ENCODE measurements at regions not wholly inside any gene's neighbourhood (a gene's known extent, or its start where the extent isn't known, plus 50 kb on each side); places are given as distances from the start of the nearest gene placed in this dataset.
"Not testable (repeated sequence)": the region's sequence is repeated elsewhere in the genome, so short reads cannot be mapped to it uniquely, and the experiment has no call there.

DNA sequence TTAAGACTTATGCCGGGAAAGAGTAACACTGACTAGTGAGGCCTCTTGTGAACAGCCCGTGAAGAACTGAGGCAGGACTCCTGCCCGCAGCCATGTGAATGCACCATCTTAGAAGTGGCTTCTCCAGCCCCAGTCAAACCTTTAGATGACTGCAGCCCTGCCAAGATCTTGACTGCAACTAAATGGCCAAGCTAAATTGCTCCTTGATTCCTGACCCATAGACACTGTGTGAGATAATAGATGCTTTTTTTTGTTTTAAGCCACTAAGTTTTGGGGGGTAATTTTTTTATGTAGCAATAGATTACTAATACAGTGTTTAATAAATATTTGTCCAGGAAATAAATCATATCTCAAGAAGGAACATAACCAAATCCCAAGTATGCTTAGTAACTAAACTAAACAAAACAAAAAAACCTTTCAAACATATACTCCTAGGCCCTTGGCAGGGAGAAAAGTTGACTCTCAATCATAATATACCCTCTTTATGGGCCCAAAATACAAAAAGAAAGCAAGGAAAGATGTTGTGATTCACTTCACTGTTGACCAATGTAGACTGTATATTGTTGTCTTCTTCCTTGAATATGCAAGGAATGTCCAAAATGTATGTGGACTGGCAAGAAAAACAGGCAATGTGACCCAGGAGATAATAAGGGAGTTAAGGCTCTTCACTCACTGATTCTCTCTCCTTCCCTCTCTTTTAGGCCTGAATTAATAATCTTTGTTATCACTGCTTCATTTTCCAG, 79.7 kb upstream of the ZNF366 start:
- TF ChIP-seq, protein P1, sequence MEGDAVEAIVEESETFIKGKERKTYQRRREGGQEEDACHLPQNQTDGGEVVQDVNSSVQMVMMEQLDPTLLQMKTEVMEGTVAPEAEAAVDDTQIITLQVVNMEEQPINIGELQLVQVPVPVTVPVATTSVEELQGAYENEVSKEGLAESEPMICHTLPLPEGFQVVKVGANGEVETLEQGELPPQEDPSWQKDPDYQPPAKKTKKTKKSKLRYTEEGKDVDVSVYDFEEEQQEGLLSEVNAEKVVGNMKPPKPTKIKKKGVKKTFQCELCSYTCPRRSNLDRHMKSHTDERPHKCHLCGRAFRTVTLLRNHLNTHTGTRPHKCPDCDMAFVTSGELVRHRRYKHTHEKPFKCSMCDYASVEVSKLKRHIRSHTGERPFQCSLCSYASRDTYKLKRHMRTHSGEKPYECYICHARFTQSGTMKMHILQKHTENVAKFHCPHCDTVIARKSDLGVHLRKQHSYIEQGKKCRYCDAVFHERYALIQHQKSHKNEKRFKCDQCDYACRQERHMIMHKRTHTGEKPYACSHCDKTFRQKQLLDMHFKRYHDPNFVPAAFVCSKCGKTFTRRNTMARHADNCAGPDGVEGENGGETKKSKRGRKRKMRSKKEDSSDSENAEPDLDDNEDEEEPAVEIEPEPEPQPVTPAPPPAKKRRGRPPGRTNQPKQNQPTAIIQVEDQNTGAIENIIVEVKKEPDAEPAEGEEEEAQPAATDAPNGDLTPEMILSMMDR (IDR thresholded peaks at IDR 0.05; ENCODE audit: unreplicated experiment): no peak
- Mint-ChIP-seq H3K27ac (ENCODE audit: low read depth, unreplicated experiment) (no peak overlapping the region), H3K4me3 (ENCODE audit: unreplicated experiment) (no peak overlapping the region), H3K4me1 (ENCODE audit: insufficient read depth, unreplicated experiment) (peaks cover 5% of the 10 kb centered on the region), H3K36me3 (ENCODE audit: insufficient read depth, unreplicated experiment) (no peaks in the 10 kb centered on the region), H3K27me3 (ENCODE audit: insufficient read depth, unreplicated experiment) (no peaks in the 10 kb centered on the region), H3K9me3 (ENCODE audit: unreplicated experiment) (no peaks in the 10 kb centered on the region)
- POLR2A ChIA-PET: interaction anchor here (0.7 kb wide), 1 partner anchor 18 kb away, joined by 3 read pairs; no protein-coding TSS in a partner anchor
- intact Hi-C loops (cut with micrococcal nuclease): no loop called here
- no peak for DNase-seq (ENCODE audit: unreplicated experiment)
- no TSS peak for BruUV-seq (replicated peaks)
- CTCF ChIA-PET: no interaction called here

DNA sequence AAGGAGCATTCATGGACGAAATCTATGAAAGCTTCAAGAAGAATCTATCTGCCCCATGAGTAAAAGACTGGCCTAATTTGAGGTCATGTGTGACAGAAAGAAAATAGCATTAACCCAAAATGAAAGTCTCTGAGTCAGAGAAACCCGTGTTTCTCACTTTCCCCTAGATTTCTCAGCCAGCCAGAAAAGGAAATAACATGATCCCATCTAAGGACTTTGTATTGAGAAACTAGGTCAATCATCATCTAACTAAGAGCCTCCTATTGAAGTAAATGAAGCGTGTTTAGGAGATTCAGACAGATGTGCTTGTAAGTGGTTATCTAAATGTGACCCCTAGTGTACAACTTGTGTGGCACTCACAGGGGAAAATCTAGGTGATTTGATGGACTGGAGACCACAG, 77.3 kb upstream of the ZNF366 start:
- intact Hi-C loops (cut with micrococcal nuclease): no loop called here
- no peak for DNase-seq (ENCODE audit: unreplicated experiment)
- ChIA-PET CTCF (interaction anchor here (0.5 kb wide), 1 partner anchor 128 kb away, joined by 3 read pairs; no protein-coding TSS in a partner anchor), POLR2A (no interaction called here)
- H3K9me3 Mint-ChIP-seq (ENCODE audit: unreplicated experiment): no peaks in the 10 kb centered on the region
- TF ChIP-seq, protein P1 (IDR thresholded peaks at IDR 0.05; ENCODE audit: unreplicated experiment): no peak
- no TSS peak for BruUV-seq (replicated peaks)
- H3K4me1 Mint-ChIP-seq (ENCODE audit: insufficient read depth, unreplicated experiment): peaks cover 5% of the 10 kb centered on the region
- no peaks in the 10 kb centered on the region for H3K27me3 Mint-ChIP-seq (ENCODE audit: insufficient read depth, unreplicated experiment)
- H3K4me3 Mint-ChIP-seq (ENCODE audit: unreplicated experiment): no peak overlapping the region
- H3K36me3 Mint-ChIP-seq (ENCODE audit: insufficient read depth, unreplicated experiment): no peaks in the 10 kb centered on the region
- no peak overlapping the region for H3K27ac Mint-ChIP-seq (ENCODE audit: low read depth, unreplicated experiment)

GRCh38 chr5:72579290-72579689, 72.1 kb upstream of the ZNF366 start:
- CTCF ChIA-PET; DNase-seq (ENCODE audit: unreplicated experiment); H3K36me3 Mint-ChIP-seq (ENCODE audit: insufficient read depth, unreplicated experiment); intact Hi-C loops (cut with micrococcal nuclease); H3K27me3 Mint-ChIP-seq (ENCODE audit: insufficient read depth, unreplicated experiment); H3K27ac Mint-ChIP-seq (ENCODE audit: low read depth, unreplicated experiment); H3K4me3 Mint-ChIP-seq (ENCODE audit: unreplicated experiment); BruUV-seq (replicated peaks); H3K4me1 Mint-ChIP-seq (ENCODE audit: insufficient read depth, unreplicated experiment): not testable (repeated sequence)
- POLR2A ChIA-PET: interaction anchor here (1.2 to 1.3 kb wide), 2 partner anchors 9 to 18 kb away, joined by 3 to 4 read pairs; no protein-coding TSS in a partner anchor
- H3K9me3 Mint-ChIP-seq (ENCODE audit: unreplicated experiment): peaks cover 14% of the 10 kb centered on the region

GRCh38 chr5:72572236-72572765, 65.1 kb upstream of the ZNF366 start:
- H3K4me1 Mint-ChIP-seq (ENCODE audit: insufficient read depth, unreplicated experiment): peaks cover 9% of the 10 kb centered on the region
- ChIA-PET CTCF (no interaction called here), POLR2A (interaction anchor here (0.6 to 1.4 kb wide), 8 partner anchors 9 to 301 kb away, joined by 3 to 6 read pairs (median 4); no protein-coding TSS in a partner anchor)
- no peak overlapping the region for H3K27ac Mint-ChIP-seq (ENCODE audit: low read depth, unreplicated experiment)
- H3K4me3 Mint-ChIP-seq (ENCODE audit: unreplicated experiment): no peak overlapping the region
- H3K27me3 Mint-ChIP-seq (ENCODE audit: insufficient read depth, unreplicated experiment): no peaks in the 10 kb centered on the region
- no TSS peak for BruUV-seq (replicated peaks)
- TF ChIP-seq, protein P1 (IDR thresholded peaks at IDR 0.05; ENCODE audit: unreplicated experiment): no peak
- peaks cover 6% of the 10 kb centered on the region for H3K9me3 Mint-ChIP-seq (ENCODE audit: unreplicated experiment)
- no peaks in the 10 kb centered on the region for H3K36me3 Mint-ChIP-seq (ENCODE audit: insufficient read depth, unreplicated experiment)
- peak; percentile 24 for DNase-seq (ENCODE audit: unreplicated experiment)
- intact Hi-C loops (cut with micrococcal nuclease): no loop called here

All from MCF 10A (cell line).